K562 (cell line): ENCODE measurements at regions not wholly inside any gene's neighbourhood (a gene's known extent, or its start where the extent isn't known, plus 50 kb on each side); places are given as distances from the start of the nearest gene placed in this dataset.

ENCODE experiments used
- ARID4B ChIP-seq: sonication (generic); formaldehyde crosslinking; IDR thresholded peaks from 2 replicates; pipeline ENCODE4 v1.8.0; 2022; ENCODE audit warnings: mild to moderate bottlenecking, missing genetic modification reagents
- BRF1 ChIP-seq: IDR thresholded peaks from 3 replicates; pipeline ENCODE4 v1.6.1; 2011; ENCODE audit warnings: borderline replicate concordance, mild to moderate bottlenecking; ENCODE audit not compliant: insufficient read length; ENCODE audit errors: extremely low read depth
- CBX8 ChIP-seq: fragments of 200-600 bp; sonication (generic); IDR thresholded peaks from 2 replicates; pipeline ENCODE4 v1.6.1; 2012; ENCODE audit warnings: borderline replicate concordance, mixed run types, low read depth, mild to moderate bottlenecking, moderate library complexity, mixed read lengths, low read length, control low read depth, inconsistent platforms; ENCODE audit not compliant: poor library complexity, severe bottlenecking; ENCODE audit errors: extremely low read depth
- ELK1 ChIP-seq: sonication (generic); formaldehyde crosslinking; IDR thresholded peaks from 2 replicates; pipeline ENCODE4 v1.8.1; 2022; ENCODE audit warnings: missing genetic modification reagents
- GABPA ChIP-seq: fragments of 200-800 bp; sonication (Bioruptor generic); conservative IDR thresholded peaks from 2 replicates; pipeline ENCODE4 v1.6.1; 2016; ENCODE audit warnings: low read depth, missing genetic modification characterization, missing compliant biosample characterization
- MCM5 ChIP-seq: fragments of 450-650 bp; IDR thresholded peaks from 2 replicates; pipeline ENCODE4 v1.6.1; 2016; ENCODE audit warnings: low read depth
- NCOA2 ChIP-seq, 2 experiments: fragments of 450-650 bp; IDR thresholded peaks; 2 replicates each; pipeline ENCODE4 v1.6.1; 2018; ENCODE audit warnings: mild to moderate bottlenecking in 2 of 2, moderate library complexity in 1 of 2; ENCODE audit not compliant: partially characterized antibody in 2 of 2
- NCOA6 ChIP-seq: fragments of 450-650 bp; IDR thresholded peaks from 2 replicates; pipeline ENCODE4 v1.6.1; 2017; ENCODE audit warnings: mild to moderate bottlenecking
- NELFE ChIP-seq: IDR thresholded peaks from 2 replicates; pipeline ENCODE4 v1.6.1; 2011; ENCODE audit warnings: mild to moderate bottlenecking; ENCODE audit not compliant: insufficient read depth, insufficient read length
- NEUROD1 ChIP-seq: fragments of 150-350 bp; IDR thresholded peaks from 2 replicates; pipeline ENCODE4 v1.6.1; 2014; ENCODE audit warnings: borderline replicate concordance, low read length, low read depth; ENCODE audit not compliant: partially characterized antibody
- POLR2H ChIP-seq: IDR thresholded peaks from 2 replicates; pipeline ENCODE4 v1.6.1; 2016; ENCODE audit warnings: missing genetic modification characterization, low read depth, mild to moderate bottlenecking, control low read depth, missing compliant biosample characterization, moderate library complexity
- SMAD3 ChIP-seq: fragments of 450-650 bp; formaldehyde crosslinking; conservative IDR thresholded peaks from 2 replicates; pipeline ENCODE4 v1.4.0; 2020; ENCODE audit warnings: mild to moderate bottlenecking
- SMARCA5 ChIP-seq: fragments of 450-650 bp; IDR thresholded peaks from 2 replicates; pipeline ENCODE4 v1.6.1; 2016
- TF ChIP-seq, protein P1 (sequence below), 2 experiments: IDR thresholded peaks in 1 of 2; conservative IDR thresholded peaks in 1 of 2; 2 replicates each; pipeline ENCODE4 v1.6.1; 2016; ENCODE audit warnings: low read depth in 2 of 2, mild to moderate bottlenecking in 1 of 2, missing compliant biosample characterization in 1 of 2, missing genetic modification characterization in 1 of 2, moderate library complexity in 1 of 2

DNA sequence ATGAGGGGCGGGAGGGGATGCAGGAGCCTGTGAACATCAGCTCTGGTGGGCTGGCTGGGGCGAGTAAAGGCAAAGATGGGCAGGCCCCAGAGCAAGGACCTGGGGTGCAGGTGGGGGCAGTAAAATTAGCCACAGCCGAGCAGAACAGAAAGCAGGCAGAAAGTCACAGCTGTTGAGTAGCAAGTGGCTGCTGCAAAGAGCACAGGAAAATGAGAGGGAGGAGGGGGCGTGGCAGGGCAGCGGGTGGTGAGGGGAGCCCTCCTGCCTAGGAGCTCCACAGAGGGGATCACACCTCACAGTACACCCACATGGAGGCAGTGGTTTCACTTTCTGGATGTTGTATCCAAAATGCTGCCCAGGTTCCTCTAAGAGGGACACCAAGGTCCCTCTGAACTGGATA, 79.6 kb downstream of the LBH start (continued):
- TF ChIP-seq, protein P1, sequence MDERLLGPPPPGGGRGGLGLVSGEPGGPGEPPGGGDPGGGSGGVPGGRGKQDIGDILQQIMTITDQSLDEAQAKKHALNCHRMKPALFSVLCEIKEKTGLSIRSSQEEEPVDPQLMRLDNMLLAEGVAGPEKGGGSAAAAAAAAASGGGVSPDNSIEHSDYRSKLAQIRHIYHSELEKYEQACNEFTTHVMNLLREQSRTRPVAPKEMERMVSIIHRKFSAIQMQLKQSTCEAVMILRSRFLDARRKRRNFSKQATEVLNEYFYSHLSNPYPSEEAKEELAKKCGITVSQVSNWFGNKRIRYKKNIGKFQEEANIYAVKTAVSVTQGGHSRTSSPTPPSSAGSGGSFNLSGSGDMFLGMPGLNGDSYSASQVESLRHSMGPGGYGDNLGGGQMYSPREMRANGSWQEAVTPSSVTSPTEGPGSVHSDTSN (CRISPR knock-in tag; IDR thresholded peaks at IDR 0.05; ENCODE audit: low read depth): no peak
- TF ChIP-seq, protein P1 (tag; conservative IDR thresholded peaks at IDR 0.05; ENCODE audit: low read depth): no peak
- no peak for TF ChIP-seq SMARCA5
- TF ChIP-seq NEUROD1: no peak
- no peak for TF ChIP-seq GABPA (tag)
- TF ChIP-seq ELK1: no peak
- TF ChIP-seq POLR2H (tag): no peak
- no peak for TF ChIP-seq CBX8
- TF ChIP-seq ARID4B (CRISPR knock-in tag): no peak
- no peak for TF ChIP-seq SMAD3 (CRISPR knock-in tag)
- TF ChIP-seq NCOA2 (IDR thresholded peaks at IDR 0.05; ENCODE audit: partially characterized antibody in 2 of 2): no peak
- no peak for TF ChIP-seq NCOA6
- no peak for TF ChIP-seq BRF1
- no peak for TF ChIP-seq NELFE
- no peak for TF ChIP-seq MCM5
